GM21786 (cell line): ENCODE measurements at regions not wholly inside any gene's neighbourhood (a gene's known extent, or its start where the extent isn't known, plus 50 kb on each side); places are given as distances from the start of the nearest gene placed in this dataset.

Experiments used
- ATAC-seq: cut with Tn5 transposase; IDR thresholded peaks from one replicate; pipeline ENCODE4 v1.9.1; 2021; ENCODE audit not compliant: unreplicated experiment

DNA sequence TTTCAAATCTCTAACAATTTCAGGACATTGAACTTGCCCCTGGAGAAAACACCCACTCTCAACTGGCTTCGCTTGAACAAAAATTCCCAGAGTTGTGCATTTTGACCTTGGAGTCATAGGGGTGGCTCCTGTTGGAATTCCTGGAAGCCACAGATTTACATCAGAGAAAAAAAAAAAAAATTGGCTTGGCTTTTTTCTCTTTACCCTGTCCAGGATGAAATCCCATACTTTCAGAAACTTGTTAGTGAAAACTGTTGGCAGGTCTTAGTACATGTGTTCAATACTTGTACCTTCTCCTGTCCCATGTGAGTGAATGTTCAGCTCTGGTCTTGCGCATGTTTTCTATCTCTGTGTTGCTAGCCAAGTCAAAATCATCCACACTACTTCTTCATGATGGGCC, 228.8 kb downstream of the TGFB2 start:
- ATAC-seq, result no peak

DNA sequence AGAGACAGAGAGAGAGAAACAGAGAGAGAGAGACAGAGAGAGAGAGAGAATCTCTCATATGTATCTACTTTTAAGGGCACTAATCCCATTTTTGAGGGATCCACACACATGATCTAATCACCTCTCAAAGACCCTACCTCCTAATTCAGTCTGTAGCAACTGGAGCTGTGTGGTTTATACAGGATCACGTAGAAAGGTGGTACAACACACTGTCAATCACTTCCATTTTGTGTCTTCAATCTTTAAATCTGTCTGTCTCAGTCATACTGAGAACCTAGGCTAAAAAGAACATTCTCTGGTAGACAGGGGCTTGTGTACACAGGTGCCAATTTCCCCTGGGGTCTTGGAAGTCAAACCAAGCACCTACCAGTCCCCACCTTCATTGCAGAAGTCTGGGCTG, 229.9 kb downstream of the TGFB2 start:
- ATAC-seq, result no peak

DNA sequence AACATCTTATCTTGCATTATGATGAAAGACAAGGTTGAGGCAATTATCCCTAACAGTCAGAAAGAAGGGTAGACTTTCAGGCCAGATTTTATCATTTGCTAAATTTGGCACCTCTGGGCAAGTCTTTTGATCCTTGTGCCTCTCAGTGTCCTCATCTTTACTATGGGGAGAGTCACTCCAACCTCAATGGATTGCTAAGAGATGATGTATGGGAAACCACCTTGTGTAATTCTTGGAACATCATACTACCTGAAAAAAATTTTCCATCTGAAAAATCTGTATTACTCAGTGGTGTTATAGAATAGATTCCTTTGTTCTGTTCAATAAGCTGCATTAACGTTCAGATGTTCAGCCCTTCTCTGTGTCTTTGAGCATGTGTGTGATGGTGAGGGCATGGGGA, 230.7 kb downstream of the TGFB2 start:
- no peak for ATAC-seq

DNA sequence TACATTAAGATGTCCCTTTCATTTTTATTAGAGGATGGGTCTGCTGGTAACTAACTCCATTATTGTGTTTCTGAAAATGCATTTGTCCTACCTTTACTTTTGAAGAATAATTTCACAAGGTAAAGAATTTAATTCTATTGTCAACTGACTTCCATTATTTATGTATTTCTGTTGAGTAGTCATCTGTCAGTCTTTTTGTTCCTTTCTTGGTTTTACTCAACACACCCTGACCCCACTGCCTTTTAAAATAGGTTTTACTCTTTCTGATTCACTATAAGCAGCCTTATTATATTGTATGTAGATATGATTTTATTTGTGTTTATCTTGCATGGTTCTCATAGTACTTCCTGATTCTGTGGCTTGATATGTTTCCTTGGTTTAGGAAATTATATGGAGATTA, 237.5 kb downstream of the TGFB2 start:
- no peak for ATAC-seq

DNA sequence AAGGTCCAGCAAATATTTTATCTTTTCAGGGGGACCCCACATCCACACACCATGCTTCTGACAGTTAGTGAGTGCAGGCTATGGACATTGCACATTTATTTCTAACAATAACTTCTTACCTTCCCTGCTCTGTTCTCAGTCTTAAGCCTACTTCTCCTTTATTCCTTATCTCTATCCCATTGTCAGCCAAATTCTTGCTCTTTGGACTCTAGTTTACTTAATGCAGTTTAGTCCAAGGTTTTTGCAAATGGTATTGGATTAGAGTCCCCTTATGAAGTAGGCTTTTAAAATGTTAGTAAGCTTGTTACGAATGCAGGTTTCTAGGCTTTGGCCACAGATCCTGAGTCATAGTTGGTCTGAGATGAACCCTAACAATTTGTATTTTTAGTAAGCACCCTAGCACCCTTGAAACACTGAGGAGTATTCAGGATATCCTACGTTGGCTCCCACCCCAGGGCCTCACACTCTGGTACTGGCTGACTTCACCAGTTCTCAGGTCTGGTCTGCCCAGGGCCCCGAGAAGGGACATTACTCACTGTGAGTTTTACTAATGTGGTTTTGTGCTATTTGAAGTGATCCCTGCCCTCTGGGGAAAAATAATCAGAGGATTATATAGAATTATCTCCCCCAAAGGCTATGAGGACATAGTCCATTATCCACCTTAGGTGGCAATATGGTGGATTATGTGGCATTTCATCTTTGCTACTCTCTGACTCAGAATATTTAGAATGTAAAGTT, 239.5 kb downstream of the TGFB2 start:
- no peak for ATAC-seq

DNA sequence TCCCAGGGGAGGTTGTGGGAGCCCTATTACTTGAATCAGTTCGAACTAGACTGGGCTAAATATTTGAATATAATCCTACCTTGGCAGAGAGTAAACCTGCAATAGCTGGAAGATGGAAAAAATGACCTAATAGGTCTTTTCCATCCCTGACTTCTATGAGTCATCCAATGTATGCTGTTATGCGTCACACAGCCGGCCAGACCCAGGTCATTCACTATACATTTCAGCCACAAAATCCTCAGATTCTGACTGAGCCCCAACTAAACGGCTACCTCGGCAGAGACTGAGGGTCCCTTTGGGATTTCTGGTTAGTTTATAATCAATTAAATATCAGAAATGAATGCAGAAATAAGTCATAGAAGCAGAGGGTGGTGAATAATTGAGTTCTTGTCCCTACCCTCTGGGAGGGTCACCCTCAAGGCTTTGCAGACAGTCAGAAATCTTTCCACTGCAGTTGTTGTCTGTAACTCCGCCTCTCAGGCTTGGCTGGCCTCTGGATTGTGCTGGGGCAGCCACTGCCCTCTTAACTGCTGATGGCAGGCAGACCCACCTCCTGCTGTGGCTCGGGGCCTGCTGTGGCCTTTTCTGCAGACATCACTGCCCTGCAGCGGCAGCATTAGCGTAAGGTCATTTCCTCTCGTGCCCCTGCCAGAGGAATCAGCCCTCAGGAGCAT, 240.5 kb downstream of the TGFB2 start:
- ATAC-seq, result no peak

DNA sequence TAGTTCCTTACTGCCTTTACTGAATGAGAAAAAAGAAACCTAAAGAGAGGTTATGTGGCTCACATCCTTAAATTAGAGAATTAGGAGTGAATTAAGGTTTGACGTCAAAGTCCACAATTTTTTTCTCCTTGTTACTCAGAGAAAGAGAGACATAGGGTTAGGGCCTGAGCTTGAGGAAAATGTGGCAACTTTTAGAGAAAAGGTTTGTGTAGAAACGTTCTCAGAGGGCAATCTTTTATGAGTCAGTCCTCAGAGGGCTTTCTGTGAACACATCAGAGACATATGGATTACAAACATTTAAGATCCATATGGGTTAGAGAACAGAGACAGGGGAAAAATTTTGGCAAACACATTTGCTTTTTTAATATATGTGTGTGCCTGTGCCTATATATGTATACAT, 242.8 kb downstream of the TGFB2 start:
- ATAC-seq, result no peak

DNA sequence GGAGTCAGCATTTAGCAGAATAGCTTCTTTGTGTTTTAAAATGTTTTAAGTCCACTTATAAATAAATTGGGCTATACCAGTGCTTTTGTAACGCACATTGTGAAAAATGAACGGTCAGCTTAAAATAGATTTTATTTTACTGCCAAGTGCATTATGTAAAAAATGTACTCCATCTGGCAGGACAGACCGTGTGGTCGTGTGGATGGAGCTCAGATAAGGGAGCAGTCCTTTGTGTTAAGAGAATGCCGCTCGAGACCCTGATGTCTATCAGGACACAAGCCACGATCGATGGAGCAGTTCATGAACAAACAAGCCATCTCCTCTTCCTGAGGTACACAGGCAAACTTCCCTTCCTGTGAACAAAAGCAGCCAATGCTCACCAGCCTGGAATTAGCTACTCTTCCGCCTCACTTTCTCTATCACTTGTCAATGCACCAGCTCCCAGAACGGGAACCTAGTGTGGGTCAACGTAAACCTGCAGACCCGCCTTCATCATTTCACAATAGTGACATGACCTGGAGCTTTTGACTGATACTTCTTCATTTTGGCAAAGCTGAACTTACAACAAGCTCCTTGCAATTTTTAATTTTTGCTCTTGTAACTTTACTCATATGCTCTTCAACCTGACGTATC, 243.5 kb downstream of the TGFB2 start:
- no peak for ATAC-seq

DNA sequence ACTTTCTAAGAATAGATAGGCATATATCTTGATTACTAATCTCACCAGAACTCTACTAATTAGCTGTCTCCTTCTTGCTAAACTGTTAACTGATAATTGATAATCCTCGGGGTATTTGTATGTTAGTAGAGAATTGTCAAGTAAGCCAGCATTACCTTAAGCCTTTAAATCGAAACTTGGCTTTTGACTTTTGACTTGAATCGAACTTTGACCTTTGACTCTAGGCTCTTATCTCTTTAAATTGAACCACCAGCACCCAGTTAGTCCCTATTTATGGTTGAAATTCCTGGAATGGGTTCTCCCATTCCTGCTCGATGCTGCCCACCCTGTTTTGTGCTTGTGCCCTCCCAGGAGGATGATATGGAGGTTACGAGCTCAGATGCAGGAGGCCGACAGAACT, 244.4 kb downstream of the TGFB2 start:
- no peak for ATAC-seq

DNA sequence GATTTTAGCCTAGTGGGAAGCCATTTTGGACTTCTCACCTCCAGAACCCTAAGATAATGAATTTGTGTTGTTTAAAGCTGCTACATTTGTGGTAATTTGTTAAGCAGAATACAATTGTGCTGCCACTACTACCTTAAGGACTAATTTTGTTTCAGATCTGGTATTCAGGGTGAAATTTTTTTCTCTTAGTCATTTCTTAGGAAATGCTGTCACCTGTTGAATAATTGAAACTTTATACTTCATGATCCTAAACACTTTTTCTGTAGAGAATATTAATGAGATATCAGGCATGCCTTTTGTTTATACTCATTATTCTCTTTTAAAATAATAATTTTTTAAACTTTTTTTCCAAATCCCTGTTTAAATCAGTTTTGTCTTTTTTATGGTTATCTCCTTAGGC, 246.8 kb downstream of the TGFB2 start:
- no peak for ATAC-seq

DNA sequence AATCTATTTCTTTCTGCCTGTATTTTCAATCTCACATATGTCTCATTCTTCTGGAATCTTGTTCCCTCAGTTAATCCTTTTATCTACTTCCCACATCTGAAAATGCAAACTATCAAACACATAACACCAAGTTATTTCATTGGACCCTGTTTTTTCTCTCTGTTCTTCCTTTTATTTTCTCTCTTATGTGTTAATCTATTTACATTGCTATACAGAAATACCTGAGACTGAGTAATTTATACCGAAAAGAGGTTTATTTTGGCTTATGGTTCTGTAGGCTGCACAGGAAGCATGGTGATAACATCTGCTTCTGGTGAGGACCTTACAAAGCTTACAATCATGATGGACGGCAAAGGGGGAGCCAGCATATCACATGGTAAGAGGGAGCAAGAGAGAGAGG, 247.6 kb downstream of the TGFB2 start:
- ATAC-seq, result no peak

DNA sequence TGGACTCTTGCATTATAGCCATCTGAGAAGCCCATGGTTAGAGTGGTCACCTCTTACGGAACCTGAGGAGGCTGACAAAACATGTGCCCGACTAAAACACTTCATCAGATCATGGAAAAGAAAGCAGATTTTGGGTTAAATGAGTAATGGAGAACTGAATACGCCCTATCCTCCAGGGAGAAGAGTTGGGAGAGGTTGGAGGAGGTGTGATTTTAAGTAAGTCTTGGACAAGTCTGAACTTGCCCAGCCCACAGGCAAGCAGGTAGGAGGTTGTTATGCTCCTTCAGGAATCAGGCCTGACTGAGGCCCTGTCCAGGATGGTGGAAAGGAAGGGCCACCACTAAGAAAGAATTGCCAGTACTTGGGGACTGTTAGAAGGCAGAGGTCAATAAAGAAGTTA, 255.8 kb downstream of the TGFB2 start:
- no peak for ATAC-seq

DNA sequence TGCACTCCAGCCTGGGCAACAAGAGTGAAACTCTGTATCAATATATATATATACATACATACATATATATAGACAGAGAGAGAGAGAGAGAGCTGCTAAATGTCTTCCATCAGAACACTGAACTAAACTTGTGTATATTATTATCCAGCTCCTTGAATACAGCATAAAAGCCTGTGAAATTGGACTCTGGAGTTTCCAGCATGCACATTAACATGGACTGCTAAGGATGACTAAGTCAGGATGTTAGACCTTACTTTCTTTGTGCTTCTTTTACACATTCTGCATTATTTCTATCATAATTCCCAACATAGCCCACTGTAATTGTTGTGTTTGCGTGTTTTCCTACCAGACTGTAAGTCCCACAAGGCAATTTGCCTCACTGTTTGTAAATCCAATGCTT, 259.1 kb downstream of the TGFB2 start:
- ATAC-seq, result no peak

DNA sequence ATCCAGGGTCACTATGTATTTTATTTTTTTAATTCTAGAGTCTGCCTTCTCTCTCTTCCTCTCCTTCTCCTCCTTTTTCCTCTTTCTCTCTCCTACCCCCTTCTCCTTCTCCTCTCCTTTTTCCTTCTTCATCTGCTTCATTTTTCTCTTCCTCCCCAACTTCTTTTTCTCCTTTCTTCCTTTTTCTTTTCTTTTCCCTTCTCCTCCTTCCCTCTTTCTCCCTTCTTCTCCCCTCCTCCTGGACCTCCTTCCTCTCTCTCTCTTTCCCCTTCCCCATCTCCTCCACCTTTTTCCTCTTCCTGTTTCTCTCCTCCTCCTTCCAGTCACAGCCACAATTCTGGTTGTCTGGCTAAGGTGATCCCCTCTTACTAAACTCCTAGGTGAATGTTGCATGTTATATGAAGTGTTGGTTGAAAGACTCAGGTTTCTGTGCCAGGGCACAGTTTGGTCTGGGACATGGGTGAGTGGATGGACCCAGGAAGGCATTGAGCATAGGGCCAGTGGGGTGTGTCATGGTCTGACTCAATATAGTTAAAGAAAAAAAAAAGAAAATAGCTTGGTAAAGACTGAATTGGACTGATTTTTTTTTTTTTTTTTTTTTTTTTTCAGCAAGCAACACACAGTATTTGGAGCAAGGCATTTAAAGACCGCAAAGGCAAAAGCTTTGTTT, 266.9 kb downstream of the TGFB2 start:
- ATAC-seq, result no peak

DNA sequence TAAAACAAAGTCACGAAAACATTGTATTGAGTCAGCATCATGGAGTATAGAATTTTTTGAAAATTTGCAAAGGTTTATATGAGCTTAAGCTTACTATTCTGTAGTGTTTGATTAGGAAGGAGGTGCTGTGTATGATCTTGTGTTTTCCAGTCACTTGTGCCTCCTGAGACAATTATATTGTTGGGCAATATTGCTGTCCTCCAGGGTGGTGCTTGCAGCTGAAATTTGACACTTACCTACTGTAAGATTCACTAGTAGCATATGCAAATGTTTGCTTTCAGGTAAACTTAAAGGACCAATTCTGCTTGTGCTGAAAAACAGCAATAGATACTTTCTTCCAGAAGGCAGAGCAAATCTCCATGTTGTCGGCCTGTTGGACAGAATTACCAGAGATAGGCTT, 268.0 kb downstream of the TGFB2 start:
- no peak for ATAC-seq

DNA sequence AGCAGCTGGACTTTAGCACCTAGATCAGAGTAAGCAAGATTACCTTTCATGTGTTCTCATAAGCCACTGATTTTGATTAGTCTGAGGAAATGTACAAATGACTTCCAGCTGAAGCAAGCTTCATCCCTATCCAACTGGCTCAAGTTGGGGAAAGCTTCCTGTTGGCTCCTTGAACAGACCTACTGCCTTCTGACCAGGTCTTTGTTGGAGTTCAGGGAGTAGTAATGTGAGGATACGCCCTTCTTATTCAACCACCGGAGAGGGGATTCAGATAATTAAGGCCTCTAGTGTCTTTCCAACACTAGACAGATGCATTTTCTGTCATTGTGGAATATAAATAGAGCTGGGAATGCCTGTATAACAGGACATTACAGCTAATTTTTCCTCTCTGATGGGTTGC, 268.9 kb downstream of the TGFB2 start:
- ATAC-seq, result no peak

DNA sequence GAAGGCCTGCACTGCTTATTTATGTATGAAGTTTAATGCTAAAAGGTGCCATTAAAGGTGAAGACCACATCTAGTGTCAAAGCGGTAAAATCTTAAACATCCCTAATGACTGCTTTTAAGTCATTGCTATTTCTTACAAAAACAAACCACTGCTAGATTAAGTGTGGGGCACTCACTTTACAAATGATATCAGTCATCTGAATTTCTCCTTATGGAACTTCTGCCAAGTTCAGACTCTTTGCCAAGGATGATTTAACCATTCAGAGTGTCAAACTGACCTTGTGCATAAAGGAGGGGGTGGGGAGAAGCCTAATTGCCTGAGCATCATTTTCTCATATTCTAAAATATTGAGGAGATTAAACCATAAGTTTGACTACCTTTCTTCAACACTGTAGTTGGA, 271.5 kb downstream of the TGFB2 start:
- ATAC-seq, result no peak

DNA sequence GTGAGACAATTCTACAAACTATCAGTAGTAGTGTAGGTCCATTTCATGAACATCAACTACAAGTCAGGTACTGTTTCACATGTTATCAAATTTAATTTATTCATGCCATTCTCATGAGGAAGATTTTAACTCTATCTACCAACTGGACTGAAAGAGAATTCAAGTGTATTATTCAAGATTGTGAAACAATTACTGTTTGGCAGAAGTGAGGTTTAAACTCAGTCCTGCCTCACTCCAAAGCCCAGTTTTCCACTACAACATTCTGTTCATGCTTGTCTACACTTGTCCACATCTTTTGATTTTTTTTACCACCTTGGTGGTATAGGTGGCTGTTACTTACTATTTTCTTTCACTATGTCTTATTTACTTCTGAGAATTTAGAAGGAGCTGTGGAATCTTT, 272.9 kb downstream of the TGFB2 start:
- ATAC-seq, result no peak

DNA sequence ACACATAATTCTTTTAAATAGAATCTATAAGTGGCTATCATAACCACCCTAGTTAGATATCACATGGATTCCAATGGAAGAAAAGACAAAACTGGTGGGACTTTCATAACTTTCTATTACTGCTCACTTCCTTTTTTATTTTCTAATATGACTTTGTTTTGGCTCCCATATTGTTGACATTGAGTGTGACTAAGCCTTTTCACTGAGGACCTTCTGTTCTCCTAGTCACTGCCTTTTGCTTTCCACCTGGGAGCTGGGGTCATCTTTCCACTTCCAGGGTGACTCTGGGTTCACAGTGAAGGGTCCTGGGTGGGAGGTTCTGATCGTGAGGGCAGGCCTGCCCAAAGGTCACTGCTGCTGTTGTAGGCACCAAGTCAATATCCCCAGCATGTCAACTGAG, 275.8 kb downstream of the TGFB2 start:
- ATAC-seq, result no peak

DNA sequence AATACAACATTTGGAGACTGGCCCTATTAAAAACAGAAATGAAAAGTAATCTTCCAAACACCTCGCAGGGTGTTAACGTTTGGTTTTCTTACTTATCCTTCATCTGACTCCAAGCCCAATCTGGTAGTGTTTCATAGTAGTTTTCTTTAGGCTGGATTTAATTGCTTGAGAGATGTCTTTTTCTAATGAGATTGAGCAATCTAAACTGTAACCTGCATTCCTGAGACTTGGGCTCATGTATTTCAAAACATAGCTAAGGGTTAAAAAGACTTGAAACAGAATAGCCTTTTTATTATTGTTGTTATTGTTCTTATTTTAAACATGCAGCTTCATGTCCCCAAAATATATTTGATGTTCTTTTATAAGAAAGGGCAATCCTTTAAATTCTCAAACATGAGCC, 278.9 kb downstream of the TGFB2 start:
- no peak for ATAC-seq

DNA sequence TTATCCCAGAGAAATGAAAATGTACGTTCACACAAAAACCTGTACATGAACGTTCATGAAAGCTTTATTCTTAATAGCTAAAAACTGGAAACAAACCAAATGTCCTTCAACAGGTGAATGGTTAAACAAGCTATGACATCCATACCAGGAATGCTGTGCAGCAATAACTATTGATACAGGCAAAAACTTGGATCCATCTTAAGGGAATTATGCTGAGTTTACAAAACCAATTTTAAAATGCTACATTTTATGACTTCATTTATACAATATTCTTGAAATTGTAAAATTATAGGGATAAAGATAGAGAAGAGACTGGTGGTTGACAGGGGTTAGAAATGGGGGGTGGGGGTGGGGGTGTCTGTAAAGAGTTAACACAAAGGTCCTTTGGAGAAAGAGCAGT, 280.3 kb downstream of the TGFB2 start:
- ATAC-seq, result no peak
